HG03097 (cell line): ENCODE measurements at regions not wholly inside any gene's neighbourhood (a gene's known extent, or its start where the extent isn't known, plus 50 kb on each side); places are given as distances from the start of the nearest gene placed in this dataset.
"Not testable (repeated sequence)": the region's sequence is repeated elsewhere in the genome, so short reads cannot be mapped to it uniquely, and the experiment has no call there.

Experiments used
- ATAC-seq: cut with Tn5 transposase; IDR thresholded peaks from one replicate; pipeline ENCODE4 v1.9.1; 2021; ENCODE audit not compliant: unreplicated experiment, low FRiP score

- no peak for ATAC-seq
These were observed 230.5 kb upstream of the SERP2 start for GRCh38 chr13:44142941-44143665.

- ATAC-seq, result no peak
These were observed 227.5 kb upstream of the SERP2 start for GRCh38 chr13:44146138-44146537.

GRCh38 chr13:44147233-44147632 is 226.4 kb upstream of the SERP2 start:
- no peak for ATAC-seq

- ATAC-seq, result no peak
These were observed 226.0 kb upstream of the SERP2 start for GRCh38 chr13:44147648-44148047.

GRCh38 chr13:44148159-44148914 is 225.3 kb upstream of the SERP2 start:
- ATAC-seq, result no peak

- not testable (repeated sequence) for ATAC-seq
These were observed 224.4 kb upstream of the SERP2 start for GRCh38 chr13:44149231-44149630.

- ATAC-seq, result no peak
These were observed 223.8 kb upstream of the SERP2 start for GRCh38 chr13:44149821-44150220.

GRCh38 chr13:44151474-44151873 is 222.2 kb upstream of the SERP2 start:
- ATAC-seq, result no peak

GRCh38 chr13:44153496-44153895 is 220.1 kb upstream of the SERP2 start:
- no peak for ATAC-seq

GRCh38 chr13:44155422-44156293 is 218.0 kb upstream of the SERP2 start:
- no peak for ATAC-seq

- ATAC-seq, result no peak
These were observed 217.3 kb upstream of the SERP2 start for GRCh38 chr13:44156294-44156658.

- ATAC-seq, result no peak
These were observed 216.0 kb upstream of the SERP2 start for GRCh38 chr13:44157606-44158005.

GRCh38 chr13:44158098-44158521 is 215.5 kb upstream of the SERP2 start:
- ATAC-seq, result no peak

- no peak for ATAC-seq
These were observed 214.6 kb upstream of the SERP2 start for GRCh38 chr13:44158881-44159632.

GRCh38 chr13:44159633-44160279 is 213.9 kb upstream of the SERP2 start:
- no peak for ATAC-seq

- ATAC-seq, result no peak
These were observed 212.9 kb upstream of the SERP2 start for GRCh38 chr13:44160591-44161191.

GRCh38 chr13:44163108-44163507 is 210.5 kb upstream of the SERP2 start:
- no peak for ATAC-seq

GRCh38 chr13:44165221-44165888 is 208.3 kb upstream of the SERP2 start:
- no peak for ATAC-seq

- ATAC-seq, result no peak
These were observed 207.6 kb upstream of the SERP2 start for GRCh38 chr13:44165889-44166496.
